IMR-90 (cell line): ENCODE measurements at regions not wholly inside any gene's neighbourhood (a gene's known extent, or its start where the extent isn't known, plus 50 kb on each side); places are given as distances from the start of the nearest gene placed in this dataset.

ENCODE experiments used
- CEBPB ChIP-seq: IDR thresholded peaks from 2 replicates; pipeline ENCODE4 v1.6.1; 2012; ENCODE audit warnings: low read depth, low read length, improper control_type of control experiment
- FOS ChIP-seq: fragments of 150-350 bp; IDR thresholded peaks from 2 replicates; pipeline ENCODE4 v1.6.1; 2016; ENCODE audit warnings: low read depth, low read length
- MAFK ChIP-seq: IDR thresholded peaks from 2 replicates; pipeline ENCODE4 v1.6.1; 2012; ENCODE audit warnings: low read depth, low read length, improper control_type of control experiment
- POLR2A ChIP-seq: IDR thresholded peaks from 2 replicates; pipeline ENCODE4 v1.6.1; 2012; ENCODE audit warnings: mild to moderate bottlenecking, low read depth, low read length
- RAD21 ChIP-seq: IDR thresholded peaks from 2 replicates; pipeline ENCODE4 v1.6.1; 2012; ENCODE audit warnings: low read length, improper control_type of control experiment
- RFX5 ChIP-seq: IDR thresholded peaks from 2 replicates; pipeline ENCODE4 v1.8.0; 2012; ENCODE audit warnings: low read depth, mild to moderate bottlenecking, low read length, moderate library complexity
- TF ChIP-seq, protein P1 (sequence below): conservative IDR thresholded peaks from 2 replicates; pipeline ENCODE4 v1.5.1; 2012; ENCODE audit warnings: mild to moderate bottlenecking, low read depth, low read length, improper control_type of control experiment

DNA sequence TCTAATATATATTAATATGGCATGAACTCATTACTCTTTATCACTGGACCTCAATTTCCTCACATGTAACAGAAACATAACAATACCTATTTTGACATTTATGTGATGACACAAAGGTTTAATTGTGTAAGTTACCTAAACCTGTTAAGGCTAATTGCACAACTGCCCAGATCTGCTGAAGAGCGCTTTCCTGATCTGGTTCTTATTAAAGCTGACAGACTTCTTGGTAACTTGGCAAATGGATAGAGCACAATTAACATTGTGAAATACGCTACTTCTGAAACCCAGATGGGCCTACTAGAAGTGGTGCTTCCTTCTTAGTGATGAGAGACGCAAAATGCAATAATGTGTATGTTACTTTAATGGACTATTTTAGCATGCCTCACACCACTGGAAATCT lies 1767.2 kb upstream of the RAG2 start:
- TF ChIP-seq, protein P1, sequence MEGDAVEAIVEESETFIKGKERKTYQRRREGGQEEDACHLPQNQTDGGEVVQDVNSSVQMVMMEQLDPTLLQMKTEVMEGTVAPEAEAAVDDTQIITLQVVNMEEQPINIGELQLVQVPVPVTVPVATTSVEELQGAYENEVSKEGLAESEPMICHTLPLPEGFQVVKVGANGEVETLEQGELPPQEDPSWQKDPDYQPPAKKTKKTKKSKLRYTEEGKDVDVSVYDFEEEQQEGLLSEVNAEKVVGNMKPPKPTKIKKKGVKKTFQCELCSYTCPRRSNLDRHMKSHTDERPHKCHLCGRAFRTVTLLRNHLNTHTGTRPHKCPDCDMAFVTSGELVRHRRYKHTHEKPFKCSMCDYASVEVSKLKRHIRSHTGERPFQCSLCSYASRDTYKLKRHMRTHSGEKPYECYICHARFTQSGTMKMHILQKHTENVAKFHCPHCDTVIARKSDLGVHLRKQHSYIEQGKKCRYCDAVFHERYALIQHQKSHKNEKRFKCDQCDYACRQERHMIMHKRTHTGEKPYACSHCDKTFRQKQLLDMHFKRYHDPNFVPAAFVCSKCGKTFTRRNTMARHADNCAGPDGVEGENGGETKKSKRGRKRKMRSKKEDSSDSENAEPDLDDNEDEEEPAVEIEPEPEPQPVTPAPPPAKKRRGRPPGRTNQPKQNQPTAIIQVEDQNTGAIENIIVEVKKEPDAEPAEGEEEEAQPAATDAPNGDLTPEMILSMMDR, result no peak
- TF ChIP-seq RAD21 (no peak), CEBPB (no peak), FOS (no peak), RFX5 (no peak), POLR2A (no peak), MAFK (no peak)
